Psoas muscle (tissue), 7 donors: ENCODE measurements at regions not wholly inside any gene's neighbourhood (a gene's known extent, or its start where the extent isn't known, plus 50 kb on each side); places are given as distances from the start of the nearest gene placed in this dataset.

Experiments used
- ATAC-seq, 4 donors: fragments of 200-7000 bp; cut with Tn5 transposase; one replicate each; pipeline ENCODE4 v1.9.1; 2020; ENCODE audit warnings: moderate library complexity in 3 of 4, mild to moderate bottlenecking in 2 of 4
- DNase-seq, 2 donors: peaks; one replicate each; pipeline ENCODE4 v3.0.0-alpha.2; 2020
- H3K27ac ChIP-seq: fragments of 200-600 bp; one replicate; pipeline ENCODE4 v1.8.0; 2022
- H3K27me3 ChIP-seq, 3 donors: fragments of 200-600 bp in 1 of 3; one replicate each; pipeline versions ENCODE4 v1.6.1 to v1.8.0; 2013 to 2022; ENCODE audit warnings: low read length in 2 of 3, mild to moderate bottlenecking in 2 of 3, moderate library complexity in 1 of 3; ENCODE audit not compliant: insufficient read depth in 3 of 3
- H3K36me3 ChIP-seq, 2 donors: fragments of 200-600 bp in 1 of 2; one replicate each; pipeline versions ENCODE4 v1.6.1 to v1.8.0; 2013 to 2022; ENCODE audit warnings: low read depth in 1 of 2, mild to moderate bottlenecking in 1 of 2, moderate library complexity in 1 of 2; ENCODE audit not compliant: insufficient read depth in 1 of 2
- H3K4me1 ChIP-seq: fragments of 200-600 bp; one replicate; pipeline ENCODE4 v1.8.0; 2022
- H3K4me3 ChIP-seq: fragments of 200-600 bp; one replicate; pipeline ENCODE4 v1.8.0; 2022; ENCODE audit warnings: mild to moderate bottlenecking
- H3K9me3 ChIP-seq: fragments of 200-600 bp; one replicate; pipeline ENCODE4 v1.8.0; 2022
- CTCF ChIP-seq: fragments of 200-600 bp; IDR thresholded peaks from one replicate; pipeline ENCODE4 v1.8.0; 2022; ENCODE audit warnings: antibody characterized with exemption
- WGBS, 3 donors: extraction: QIAGEN DNeasy Blood & Tissue Kit; methylation state at CpG; one replicate each; pipeline versions ENCODE4 v1.1.6 to v1.1.7; 2013; 5-methylcytosine and 5-hydroxymethylcytosine counted together
- intact Hi-C, 2 donors: fragments of 100-400 bp; cut with DNase I; formaldehyde crosslinking; loops; one replicate each; pipeline versions ENCODE4 v1.11.0 to v1.14.2; 2022
- donor health status: healthy with polysubstance abuse.
- donor health status: DM: no; HTN: no; CAD: no; lungs with moderate emphysema.
- donor health status: Bipolar disorder and iron deficiency.
- donor health status: healthy.
- donor health status: DM: yes; HTN: yes; CAD: no.
- donor health status: DM: no; HTN: no; CAD: no.
- donor health status: DM: yes; HTN: yes; CAD: no.

DNA sequence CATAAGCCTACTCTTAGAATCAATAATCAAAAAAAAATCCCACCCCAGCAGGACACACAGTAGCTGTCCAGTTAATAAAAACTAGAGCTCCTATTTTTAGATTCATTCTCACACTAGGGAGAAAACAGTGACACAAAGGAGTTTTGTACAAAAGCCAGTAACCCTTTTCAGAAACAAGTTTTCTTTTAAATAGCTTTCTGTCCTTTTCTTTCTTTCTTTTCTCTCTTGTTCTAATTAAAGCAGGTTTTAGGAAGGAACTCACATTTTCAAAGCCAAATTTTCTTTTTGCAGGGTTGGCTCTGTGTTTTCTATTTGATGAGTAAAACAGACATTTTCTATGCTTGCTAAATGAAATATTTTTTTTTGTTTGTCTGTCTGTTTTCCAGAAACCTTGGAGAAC is 1390.7 kb downstream of the FAM181B start:
- intact Hi-C loops, result no loop called here
- H3K9me3 ChIP-seq, result no peaks in the 10 kb centered on the region
- no peak overlapping the region for H3K4me3 ChIP-seq
- H3K4me1 ChIP-seq, result no peaks in the 10 kb centered on the region
- DNase-seq, result no peak
- H3K27me3 ChIP-seq, result no peaks in the 10 kb centered on the region
- no peaks in the 10 kb centered on the region for H3K36me3 ChIP-seq
- TF ChIP-seq CTCF, result no peak
- no peak overlapping the region for H3K27ac ChIP-seq
- ATAC-seq, result no peak

DNA sequence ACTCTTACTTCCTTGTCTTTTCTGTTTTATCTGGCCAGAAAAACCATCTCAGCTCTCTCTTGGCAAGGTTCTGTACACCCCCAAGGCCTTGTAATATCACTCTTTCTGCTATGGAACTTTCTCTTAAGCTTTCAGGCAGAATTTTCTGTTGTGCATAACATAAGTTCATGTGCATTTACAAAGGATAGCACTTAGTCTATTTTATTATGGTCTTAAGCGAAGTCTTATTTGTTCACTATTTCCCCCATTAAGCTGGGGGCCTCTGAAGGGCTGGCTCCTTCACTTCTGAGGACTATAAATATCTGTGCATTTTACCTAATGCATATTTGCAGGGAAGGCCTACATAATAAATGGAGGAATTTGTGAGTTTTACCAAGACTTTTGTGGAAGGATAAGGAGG is 1393.4 kb downstream of the FAM181B start:
- no peak overlapping the region for H3K4me3 ChIP-seq
- H3K9me3 ChIP-seq, result no peaks in the 10 kb centered on the region
- H3K4me1 ChIP-seq, result no peaks in the 10 kb centered on the region
- H3K36me3 ChIP-seq, result no peaks in the 10 kb centered on the region
- intact Hi-C loops, result no loop called here
- TF ChIP-seq CTCF, result no peak
- ATAC-seq (no peak), DNase-seq (no peak)
- no peaks in the 10 kb centered on the region for H3K27me3 ChIP-seq
- WGBS, 3 donors, result 87 to 91% (median 88%) methylated on average over 1 of the region's 1 CpG
- no peak overlapping the region for H3K27ac ChIP-seq

GRCh38 chr11:81339521-81339920 is 1394.1 kb downstream of the FAM181B start:
- no peaks in the 10 kb centered on the region for H3K9me3 ChIP-seq
- intact Hi-C loops, result no loop called here
- H3K4me3 ChIP-seq, result no peak overlapping the region
- no peaks in the 10 kb centered on the region for H3K4me1 ChIP-seq
- no peaks in the 10 kb centered on the region for H3K27me3 ChIP-seq
- no peak overlapping the region for H3K27ac ChIP-seq
- no peaks in the 10 kb centered on the region for H3K36me3 ChIP-seq
- WGBS, 3 donors, result 60 to 68% (median 65%) methylated on average over 2 of the region's 2 CpGs
- no peak for DNase-seq
- no peak for TF ChIP-seq CTCF
- ATAC-seq, result no peak

- 70 to 80% (median 73%) methylated on average over 3 of the region's 3 CpGs for WGBS, 3 donors
- no peak for TF ChIP-seq CTCF
- H3K27ac ChIP-seq, result no peak overlapping the region
- H3K36me3 ChIP-seq, result no peaks in the 10 kb centered on the region
- intact Hi-C loops, result no loop called here
- H3K4me3 ChIP-seq, result no peak overlapping the region
- H3K27me3 ChIP-seq, result no peaks in the 10 kb centered on the region
- H3K9me3 ChIP-seq, result no peaks in the 10 kb centered on the region
- DNase-seq (no peak), ATAC-seq (no peak)
- H3K4me1 ChIP-seq, result no peaks in the 10 kb centered on the region
Measured at GRCh38 chr11:81337756-81338155, 1395.9 kb downstream of the FAM181B start.

- intact Hi-C loops, result no loop called here
- Histone ChIP-seq H3K4me3 (no peak overlapping the region), H3K9me3 (no peaks in the 10 kb centered on the region), H3K4me1 (no peaks in the 10 kb centered on the region), H3K27me3 (no peaks in the 10 kb centered on the region), H3K27ac (no peak overlapping the region), H3K36me3 (no peaks in the 10 kb centered on the region)
- TF ChIP-seq CTCF, result no peak
- WGBS, 3 donors, result 67 to 86% (median 75%) methylated on average over 2 of the region's 2 CpGs
- ATAC-seq (no peak), DNase-seq (no peak)
Measured at GRCh38 chr11:81332276-81332675, 1401.4 kb downstream of the FAM181B start.
